Trophoblast cell (in vitro differentiated cells and primary cell): ENCODE measurements at regions not wholly inside any gene's neighbourhood (a gene's known extent, or its start where the extent isn't known, plus 50 kb on each side); places are given as distances from the start of the nearest gene placed in this dataset.

ENCODE experiments used
- DNase-seq, 2 donors: peaks; one replicate each; pipeline ENCODE4 v3.0.0-alpha.2; 2016
- H2AFZ ChIP-seq: 2 replicates; pipeline ENCODE4 v1.6.1; 2013; ENCODE audit warnings: low read length, moderate library complexity, mild to moderate bottlenecking; ENCODE audit not compliant: insufficient read depth, poor library complexity
- H2AK5ac ChIP-seq: 2 replicates; pipeline ENCODE4 v1.6.1; 2013; ENCODE audit warnings: mild to moderate bottlenecking, low read length
- H2BK120ac ChIP-seq: 2 replicates; pipeline ENCODE4 v1.6.1; 2013; ENCODE audit warnings: low read length, mild to moderate bottlenecking, moderate library complexity; ENCODE audit not compliant: insufficient read depth, poor library complexity
- H2BK12ac ChIP-seq: 2 replicates; pipeline ENCODE4 v1.6.1; 2013; ENCODE audit warnings: mild to moderate bottlenecking, low read length, moderate library complexity
- H2BK5ac ChIP-seq: 2 replicates; pipeline ENCODE4 v1.6.1; 2013; ENCODE audit warnings: low read length, low read depth, moderate library complexity, mild to moderate bottlenecking; ENCODE audit not compliant: poor library complexity
- H3K14ac ChIP-seq: 2 replicates; pipeline ENCODE4 v1.6.1; 2013; ENCODE audit warnings: mild to moderate bottlenecking, low read length
- H3K18ac ChIP-seq: 2 replicates; pipeline ENCODE4 v1.6.1; 2013; ENCODE audit warnings: mild to moderate bottlenecking, low read length
- H3K23ac ChIP-seq: 2 replicates; pipeline ENCODE4 v1.6.1; 2013; ENCODE audit warnings: low read length
- H3K27ac ChIP-seq: 2 replicates; pipeline ENCODE4 v1.5.1; 2013; ENCODE audit warnings: low read depth, mild to moderate bottlenecking, inconsistent platforms, low read length, moderate library complexity
- H3K27me3 ChIP-seq: 2 replicates; pipeline ENCODE4 v1.6.1; 2013; ENCODE audit warnings: inconsistent platforms, mild to moderate bottlenecking, low read length, moderate library complexity; ENCODE audit not compliant: insufficient read depth
- H3K36me3 ChIP-seq, 2 experiments: 1 replicate in 1 of 2; 2 replicates in 1 of 2; pipeline ENCODE4 v1.6.1; 2013; ENCODE audit warnings: low read length in 2 of 2, mild to moderate bottlenecking in 2 of 2, moderate library complexity in 1 of 2; ENCODE audit not compliant: insufficient read depth in 2 of 2, control insufficient read depth in 1 of 2
- H3K4ac ChIP-seq: 2 replicates; pipeline ENCODE4 v1.6.1; 2013; ENCODE audit warnings: low read depth, mild to moderate bottlenecking, low read length, moderate library complexity
- H3K4me1 ChIP-seq, 2 experiments: 1 replicate in 1 of 2; 2 replicates in 1 of 2; pipeline ENCODE4 v1.6.1; 2013; ENCODE audit warnings: low read length in 2 of 2, mild to moderate bottlenecking in 2 of 2, moderate library complexity in 1 of 2; ENCODE audit not compliant: insufficient read depth in 2 of 2, control insufficient read depth in 1 of 2
- H3K4me2 ChIP-seq: 2 replicates; pipeline ENCODE4 v1.6.1; 2013; ENCODE audit warnings: inconsistent platforms, mild to moderate bottlenecking, low read length, moderate library complexity
- H3K4me3 ChIP-seq: 2 replicates; pipeline ENCODE4 v1.5.1; 2013; ENCODE audit warnings: mild to moderate bottlenecking, low read depth, low read length, inconsistent platforms
- H3K79me1 ChIP-seq: one replicate; pipeline ENCODE4 v1.6.1; 2013; ENCODE audit warnings: low read length
- H3K79me2 ChIP-seq: 2 replicates; pipeline ENCODE4 v1.6.1; 2013; ENCODE audit warnings: low read length, mild to moderate bottlenecking; ENCODE audit not compliant: control insufficient read depth, insufficient read depth, poor library complexity
- H3K9ac ChIP-seq: 2 replicates; pipeline ENCODE4 v1.6.1; 2013; ENCODE audit warnings: mild to moderate bottlenecking, low read length
- H3K9me3 ChIP-seq: 2 replicates; pipeline ENCODE4 v1.6.1; 2013; ENCODE audit warnings: low read depth, mild to moderate bottlenecking, control low read depth, inconsistent platforms, low read length; ENCODE audit not compliant: insufficient read depth
- H4K12ac ChIP-seq: 2 replicates; pipeline ENCODE4 v1.6.1; 2013; ENCODE audit warnings: low read depth, mild to moderate bottlenecking, low read length, moderate library complexity
- H4K8ac ChIP-seq: 2 replicates; pipeline ENCODE4 v1.6.1; 2013; ENCODE audit warnings: low read depth, mild to moderate bottlenecking, low read length, moderate library complexity
- H4K91ac ChIP-seq: one replicate; pipeline ENCODE4 v1.6.1; 2013; ENCODE audit warnings: low read depth, mild to moderate bottlenecking, low read length, moderate library complexity
- WGBS: extraction: QIAGEN DNeasy Blood & Tissue Kit; methylation state at CpG from one replicate; pipeline ENCODE4 v1.1.7; 2013; ENCODE audit warnings: missing lambda C conversion rate; ENCODE audit not compliant: insufficient read length, insufficient coverage; ENCODE audit errors: extremely low coverage; 5-methylcytosine and 5-hydroxymethylcytosine counted together

GRCh38 chr15:70494517-70494851 lies 268.9 kb downstream of the UACA start:
- DNase-seq, result no peak

GRCh38 chr15:70493787-70494516 lies 269.4 kb downstream of the UACA start:
- Histone ChIP-seq H3K23ac (no peak overlapping the region), H3K27ac (no peak overlapping the region), H3K27me3 (no peaks in the 10 kb centered on the region), H4K12ac (no peak overlapping the region), H2BK120ac (no peak overlapping the region), H3K36me3 (no peaks in the 10 kb centered on the region), H3K79me1 (no peaks in the 10 kb centered on the region), H3K4me3 (no peak overlapping the region), H2AFZ (no peak overlapping the region), H3K79me2 (peaks cover 3% of the 10 kb centered on the region), H4K91ac (no peak overlapping the region), H3K9me3 (no peaks in the 10 kb centered on the region), H3K4me2 (no peak overlapping the region), H4K8ac (no peak overlapping the region), H2BK5ac (no peak overlapping the region), H3K4me1 (peaks cover 25 to 31% of the 10 kb centered on the region in 2 experiments), H3K4ac (no peak overlapping the region), H3K14ac (no peak overlapping the region), H3K9ac (no peak overlapping the region), H2BK12ac (no peak overlapping the region), H3K18ac (peak overlapping the region; percentile 38), H2AK5ac (peak overlapping the region; percentile 8)
- DNase-seq, result no peak
- no CpG with 5 or more reads among the region's 13 CpGs for WGBS

More at GRCh38 chr15:70494517-70494851, 268.9 kb downstream of the UACA start:
- H3K79me2 ChIP-seq, result peaks cover 3% of the 10 kb centered on the region
- H3K14ac ChIP-seq, result no peak overlapping the region
- H3K27me3 ChIP-seq, result no peaks in the 10 kb centered on the region
- no peak overlapping the region for H2BK5ac ChIP-seq
- H2BK120ac ChIP-seq, result no peak overlapping the region
- H4K91ac ChIP-seq, result no peak overlapping the region
- no peak overlapping the region for H3K9ac ChIP-seq
- H3K18ac ChIP-seq, result no peak overlapping the region
- H2AK5ac ChIP-seq, result no peak overlapping the region
- H3K79me1 ChIP-seq, result no peaks in the 10 kb centered on the region
- H3K23ac ChIP-seq, result no peak overlapping the region
- H3K4me1 ChIP-seq, result peaks cover 25 to 31% of the 10 kb centered on the region in 2 experiments
- no peaks in the 10 kb centered on the region for H3K36me3 ChIP-seq
- no peaks in the 10 kb centered on the region for H3K9me3 ChIP-seq
- no peak overlapping the region for H3K4ac ChIP-seq
- peak overlapping the region; percentile 4 for H2AFZ ChIP-seq
- no peak overlapping the region for H4K12ac ChIP-seq
- peak overlapping the region; percentile 17 for H3K4me2 ChIP-seq
- H2BK12ac ChIP-seq, result no peak overlapping the region
- no peak overlapping the region for H4K8ac ChIP-seq
- no peak overlapping the region for H3K4me3 ChIP-seq
- no peak overlapping the region for H3K27ac ChIP-seq
- WGBS, result no CpG with 5 or more reads among the region's 4 CpGs

DNA sequence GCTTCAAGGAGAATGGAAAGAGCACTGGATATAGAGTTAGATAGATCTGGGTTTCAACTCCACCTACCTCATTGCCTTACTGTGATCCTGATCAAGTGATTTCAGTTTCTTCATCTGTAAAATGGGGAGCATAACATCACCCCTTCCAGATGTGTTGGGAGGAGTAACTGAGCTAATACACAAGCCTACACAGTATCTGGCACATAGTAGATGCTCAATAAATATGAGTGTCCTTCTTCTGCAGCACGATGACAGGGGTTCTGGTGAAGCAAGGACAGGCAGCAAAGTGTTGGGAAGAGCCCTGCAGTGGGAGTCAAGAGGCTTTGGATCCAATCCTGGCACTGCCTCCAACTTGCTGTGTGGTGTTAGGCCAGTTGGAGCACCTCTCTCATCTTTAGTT lies 270.0 kb downstream of the UACA start:
- Histone ChIP-seq H2BK5ac (no peak overlapping the region), H3K79me1 (no peaks in the 10 kb centered on the region), H3K9me3 (no peaks in the 10 kb centered on the region), H3K9ac (no peak overlapping the region), H3K27ac (no peak overlapping the region), H3K79me2 (peaks cover 3% of the 10 kb centered on the region), H2BK12ac (no peak overlapping the region), H3K4me1 (peaks cover 25 to 31% of the 10 kb centered on the region in 2 experiments), H3K4me3 (no peak overlapping the region), H2BK120ac (no peak overlapping the region), H3K4me2 (no peak overlapping the region), H3K27me3 (no peaks in the 10 kb centered on the region), H4K8ac (no peak overlapping the region), H3K18ac (no peak overlapping the region), H3K36me3 (no peaks in the 10 kb centered on the region), H4K12ac (no peak overlapping the region), H2AK5ac (no peak overlapping the region), H3K14ac (no peak overlapping the region), H3K23ac (no peak overlapping the region), H3K4ac (no peak overlapping the region), H2AFZ (no peak overlapping the region), H4K91ac (no peak overlapping the region)
- DNase-seq, result no peak
- no CpG with 5 or more reads among the region's 1 CpG for WGBS

DNA sequence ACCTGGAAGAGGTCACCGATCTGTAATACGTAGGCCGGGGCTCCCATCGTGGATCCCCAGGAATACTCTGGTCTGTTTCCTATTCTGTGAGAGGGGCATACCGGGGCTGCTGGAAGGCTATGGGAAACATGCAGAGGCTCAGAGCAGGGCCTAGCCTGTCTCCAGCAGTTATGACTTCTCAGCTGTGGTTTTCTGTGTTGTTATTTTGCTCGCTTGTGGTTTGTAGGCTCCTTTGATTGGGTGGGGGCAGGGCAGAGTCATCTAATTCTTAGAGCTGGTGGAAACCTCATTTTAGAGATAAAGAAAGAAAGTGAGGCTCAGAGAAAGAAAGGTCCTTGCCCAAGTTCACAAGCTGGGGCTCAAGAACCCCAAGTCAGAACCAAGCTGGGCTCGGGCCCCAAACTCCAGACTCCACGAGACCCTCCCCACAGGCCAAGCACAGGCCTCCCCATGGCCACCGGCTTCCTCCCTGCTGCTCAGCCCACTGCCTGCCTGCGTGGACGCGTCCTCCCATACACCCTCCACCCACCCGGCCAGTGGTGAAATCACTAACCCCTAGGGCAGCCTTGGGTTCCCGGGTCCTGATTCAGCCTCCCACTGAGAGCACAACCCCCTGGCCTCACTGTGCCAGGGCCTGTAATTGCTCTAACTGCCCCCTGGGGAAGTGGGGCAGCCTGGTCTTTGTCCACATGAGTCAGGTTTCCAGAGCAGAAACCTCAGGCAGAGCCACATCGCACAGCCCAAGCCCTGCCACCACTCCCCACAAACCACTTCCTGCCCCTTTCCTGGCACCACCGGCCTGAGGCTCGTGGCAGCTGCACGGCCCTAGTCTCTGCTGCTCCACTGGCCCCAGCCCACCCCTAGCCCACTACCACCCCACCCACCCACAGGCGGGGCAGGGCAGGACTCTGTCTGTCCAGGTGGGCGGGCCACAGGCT lies 270.8 kb downstream of the UACA start:
- H3K4ac ChIP-seq, result no peak overlapping the region
- H2AK5ac ChIP-seq, result no peak overlapping the region
- no peak overlapping the region for H3K9ac ChIP-seq
- H2BK120ac ChIP-seq, result no peak overlapping the region
- no peak overlapping the region for H4K12ac ChIP-seq
- no peak overlapping the region for H3K4me3 ChIP-seq
- H2BK5ac ChIP-seq, result no peak overlapping the region
- H3K14ac ChIP-seq, result no peak overlapping the region
- no peak overlapping the region for H2BK12ac ChIP-seq
- H3K18ac ChIP-seq, result no peak overlapping the region
- peaks cover 3% of the 10 kb centered on the region for H3K79me2 ChIP-seq
- no peak overlapping the region for H2AFZ ChIP-seq
- peaks cover 25 to 31% of the 10 kb centered on the region in 2 experiments for H3K4me1 ChIP-seq
- H3K4me2 ChIP-seq, result no peak overlapping the region
- H3K27me3 ChIP-seq, result no peaks in the 10 kb centered on the region
- H3K79me1 ChIP-seq, result no peaks in the 10 kb centered on the region
- H3K27ac ChIP-seq, result no peak overlapping the region
- no CpG with 5 or more reads among the region's 20 CpGs for WGBS
- no peak overlapping the region for H3K23ac ChIP-seq
- no peaks in the 10 kb centered on the region for H3K36me3 ChIP-seq
- no peak overlapping the region for H4K8ac ChIP-seq
- DNase-seq, result peak; percentile 34 to 42
- no peaks in the 10 kb centered on the region for H3K9me3 ChIP-seq
- no peak overlapping the region for H4K91ac ChIP-seq
